C1 segment of cervical spinal cord (tissue), 14 donors: ENCODE measurements at regions not wholly inside any gene's neighbourhood (a gene's known extent, or its start where the extent isn't known, plus 50 kb on each side); places are given as distances from the start of the nearest gene placed in this dataset.
A peak's percentile ranks its signal among the peaks of the same experiment; 100 is the strongest.

ENCODE experiments used
- DNase-seq, 14 donors: peaks; one replicate each; lab custom pipeline; 2025; lab: John Stamatoyannopoulos, UW

DNA sequence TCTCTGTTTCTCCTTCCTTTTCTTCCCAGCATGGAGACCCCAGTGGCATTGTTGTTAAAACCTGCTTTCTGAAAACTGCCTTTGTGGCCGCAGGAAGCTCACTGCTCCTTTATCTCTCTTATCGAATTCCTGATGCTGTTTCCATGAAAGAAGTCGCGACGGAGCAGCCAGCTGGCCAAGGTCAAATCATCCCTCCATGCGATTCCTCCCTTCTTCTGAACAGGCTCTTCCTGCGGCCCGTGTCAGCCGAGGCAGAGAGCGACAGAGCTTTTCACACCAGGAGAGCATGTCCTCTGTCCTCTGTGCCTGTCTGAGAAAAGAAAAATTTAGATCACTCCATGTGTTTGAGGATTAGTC lies 242.1 kb upstream of the PITRM1 start:
- no peak for DNase-seq

DNA sequence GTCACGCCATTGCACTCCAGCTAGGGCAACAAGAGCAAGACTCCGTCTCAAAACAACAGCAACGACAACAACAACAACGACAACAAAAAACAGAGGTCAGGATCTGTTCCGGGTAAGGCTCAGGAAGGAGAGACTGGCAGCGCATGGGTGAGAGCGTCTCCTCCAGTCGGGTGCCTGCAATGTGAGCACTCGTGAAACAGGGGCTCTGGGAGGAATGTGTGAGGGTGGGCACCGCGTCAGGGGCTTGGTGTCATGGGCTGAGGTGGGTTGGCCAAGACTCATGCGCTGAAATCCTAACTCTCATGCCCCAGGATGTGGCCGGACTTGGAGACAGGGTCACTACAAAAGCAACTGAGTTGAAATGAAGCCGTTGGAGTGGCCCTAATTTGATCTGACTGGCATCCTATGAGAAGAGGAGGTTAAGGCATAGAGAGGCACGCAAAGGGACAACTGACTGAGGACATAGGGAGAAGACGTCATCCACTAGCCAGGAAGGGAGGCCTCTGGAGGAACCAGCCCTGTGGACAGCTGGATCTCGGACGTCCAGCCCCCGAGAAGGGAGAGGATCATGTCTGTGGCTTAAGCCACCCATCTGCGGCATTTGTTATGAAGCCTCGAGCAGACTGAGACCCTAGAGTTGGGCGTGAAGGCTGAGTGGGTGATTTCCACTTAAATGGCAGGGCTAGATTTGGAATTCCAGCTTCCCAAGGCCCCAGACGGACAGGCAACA lies 241.5 kb upstream of the PITRM1 start:
- DNase-seq = no peak

DNA sequence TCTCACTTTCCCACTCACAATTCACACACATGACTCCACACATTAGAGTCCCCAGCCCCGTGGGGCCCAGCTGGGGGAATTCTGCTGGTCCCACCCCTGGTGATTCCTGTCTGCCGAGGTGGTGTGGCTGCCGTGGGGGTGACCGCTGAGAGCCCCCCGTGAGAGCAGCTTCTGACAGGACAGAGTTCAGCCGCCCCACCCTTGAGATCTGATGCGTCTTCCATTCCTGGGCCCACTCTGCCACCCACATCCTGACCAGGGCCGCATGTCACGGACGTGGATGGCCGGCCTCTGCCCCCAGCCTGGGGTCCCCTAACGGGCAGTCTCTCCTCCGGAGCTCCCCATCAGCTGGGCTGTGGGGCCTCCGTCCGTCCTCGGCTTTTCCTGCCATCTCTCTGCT lies 240.1 kb upstream of the PITRM1 start:
- no peak for DNase-seq

DNA sequence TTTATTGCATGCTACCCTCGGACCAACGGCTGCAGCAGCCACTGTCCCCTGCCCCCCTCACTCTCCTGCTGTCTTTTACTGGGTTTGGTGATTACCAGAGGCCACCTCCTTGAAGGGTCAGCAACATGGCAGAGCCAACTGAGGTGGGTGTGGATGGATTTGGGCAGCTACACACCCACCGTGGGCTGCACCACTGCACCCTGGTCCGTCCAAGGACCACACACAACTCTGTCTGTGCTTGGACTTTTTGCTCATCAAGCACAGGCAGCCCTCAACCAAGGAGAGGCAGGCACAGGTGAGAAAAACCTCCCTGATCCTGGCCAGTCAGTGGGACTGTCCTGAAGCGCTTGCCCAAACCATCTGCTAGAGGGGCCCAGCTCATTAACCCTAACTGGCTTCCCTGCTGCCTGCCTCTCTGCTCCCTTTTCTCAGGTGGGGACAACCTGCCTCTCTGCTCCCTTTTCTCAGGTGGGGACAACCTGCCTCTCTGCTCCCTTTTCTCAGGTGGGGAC lies 239.5 kb upstream of the PITRM1 start:
- no peak for DNase-seq

DNA sequence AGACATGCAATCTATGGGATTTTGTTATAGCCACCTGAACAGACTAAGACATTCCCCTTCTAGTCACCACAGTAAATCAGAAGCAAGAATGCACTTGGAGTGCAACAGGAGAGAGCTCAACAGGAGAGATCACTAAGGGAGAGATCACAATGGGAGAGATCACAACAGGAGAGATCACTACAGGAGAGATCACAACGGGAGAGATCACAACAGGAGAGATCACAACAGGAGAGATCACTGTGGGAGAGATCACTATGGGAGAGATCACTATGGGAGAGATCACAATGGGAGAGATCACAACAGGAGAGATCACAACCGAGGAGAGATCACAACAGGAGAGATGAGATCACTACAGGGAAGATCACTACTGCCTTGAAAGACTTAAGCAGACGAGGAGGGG lies 238.5 kb upstream of the PITRM1 start:
- no peak for DNase-seq

DNA sequence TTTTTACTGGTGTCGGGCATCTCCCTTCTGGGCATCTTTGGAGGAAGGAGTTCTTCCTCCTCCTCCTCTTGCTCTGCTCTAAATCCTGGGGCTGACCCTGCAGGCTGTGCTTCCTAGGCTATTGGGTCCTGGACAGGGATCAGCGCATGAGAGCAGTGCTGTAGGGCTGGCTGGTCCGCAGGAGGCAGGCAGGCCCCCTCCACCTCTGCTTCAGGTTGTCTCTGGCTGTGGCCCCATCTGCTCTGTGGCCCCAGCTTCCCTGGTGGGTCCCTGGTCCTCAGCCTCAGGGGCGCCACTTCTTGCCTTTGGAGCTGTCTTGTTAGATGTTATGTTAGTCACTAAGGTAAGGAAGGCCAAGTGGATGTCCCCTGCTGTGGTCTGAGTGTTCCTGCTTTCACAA lies 237.3 kb upstream of the PITRM1 start:
- DNase-seq = no peak

DNA sequence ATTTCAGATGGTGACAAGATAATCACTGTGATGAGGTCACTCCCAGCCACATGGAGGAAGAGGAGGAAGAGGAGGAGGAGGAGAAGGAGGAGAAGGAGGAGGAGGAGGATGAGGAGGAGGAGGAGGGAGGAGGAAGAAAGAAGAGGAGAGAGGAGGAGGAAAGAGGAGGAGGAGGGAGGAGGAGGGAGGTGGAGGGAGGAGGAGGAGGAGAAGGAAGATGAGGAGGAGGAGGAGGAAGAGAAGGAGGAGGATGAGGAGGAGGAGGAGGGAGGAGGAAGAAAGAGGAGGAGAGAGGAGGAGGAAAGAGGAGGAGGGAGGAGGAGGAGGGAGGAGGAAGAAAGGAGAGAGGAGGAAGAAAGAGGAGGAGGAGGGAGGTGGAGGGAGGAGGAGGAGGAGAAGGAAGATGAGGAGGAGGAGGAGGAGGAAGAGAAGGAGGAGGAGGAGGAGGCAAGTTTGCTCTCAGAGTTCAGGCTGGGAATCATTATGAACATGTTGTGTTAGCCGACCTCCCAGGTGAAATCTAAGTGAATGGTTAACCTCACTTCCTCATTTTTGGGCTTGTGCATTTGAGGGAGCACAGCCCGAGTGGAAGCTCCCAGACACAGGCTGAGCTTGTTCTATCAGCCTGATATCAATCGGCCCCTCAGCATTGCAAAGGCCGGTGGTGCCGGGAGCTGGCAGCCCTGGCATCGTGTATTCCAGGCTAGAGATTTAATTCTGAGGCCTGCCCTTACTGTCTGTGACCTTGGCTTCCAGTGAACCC lies 236.2 kb upstream of the PITRM1 start:
- DNase-seq = no peak

DNA sequence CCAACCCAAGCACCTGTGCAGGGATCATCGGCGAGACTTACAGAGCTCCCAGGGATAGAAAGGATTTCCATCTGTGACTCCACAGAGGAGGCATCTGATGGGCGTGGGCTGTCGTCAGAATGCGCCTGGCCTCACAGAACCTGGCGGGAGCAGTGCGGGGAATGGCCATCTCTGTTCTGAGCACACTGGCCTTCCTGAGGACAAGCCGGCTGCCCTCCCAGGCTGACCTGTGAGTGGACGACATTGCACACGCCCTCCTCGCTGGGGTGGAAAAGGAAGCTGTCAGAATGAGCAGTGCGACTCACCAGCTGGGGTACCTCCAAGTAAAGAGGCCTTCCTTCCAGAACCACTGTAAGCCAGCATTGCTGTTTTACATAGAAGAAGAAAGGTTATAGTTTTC lies 234.6 kb upstream of the PITRM1 start:
- DNase-seq = no peak

DNA sequence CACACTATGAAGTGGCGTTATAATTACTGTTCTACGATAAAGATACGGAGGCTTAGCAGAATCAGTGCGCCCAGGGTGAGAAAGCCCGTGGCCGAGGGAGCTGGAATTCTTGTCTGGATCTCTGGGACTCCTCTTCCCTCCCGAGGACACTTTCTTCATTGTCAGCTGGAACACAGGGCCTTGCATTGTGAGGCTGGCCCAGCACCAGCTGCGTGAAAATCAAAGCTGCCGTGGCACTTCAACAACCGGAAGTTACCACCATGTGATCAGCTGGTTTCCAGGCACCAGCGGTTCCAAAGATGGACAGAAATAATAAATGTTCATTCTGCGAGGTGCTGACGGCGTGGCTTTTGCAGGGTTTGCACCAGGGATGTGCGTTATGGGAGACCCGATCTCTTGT lies 234.0 kb upstream of the PITRM1 start:
- peak in 10 of 14 donors; percentile 22 to 70 (median 44) for DNase-seq

DNA sequence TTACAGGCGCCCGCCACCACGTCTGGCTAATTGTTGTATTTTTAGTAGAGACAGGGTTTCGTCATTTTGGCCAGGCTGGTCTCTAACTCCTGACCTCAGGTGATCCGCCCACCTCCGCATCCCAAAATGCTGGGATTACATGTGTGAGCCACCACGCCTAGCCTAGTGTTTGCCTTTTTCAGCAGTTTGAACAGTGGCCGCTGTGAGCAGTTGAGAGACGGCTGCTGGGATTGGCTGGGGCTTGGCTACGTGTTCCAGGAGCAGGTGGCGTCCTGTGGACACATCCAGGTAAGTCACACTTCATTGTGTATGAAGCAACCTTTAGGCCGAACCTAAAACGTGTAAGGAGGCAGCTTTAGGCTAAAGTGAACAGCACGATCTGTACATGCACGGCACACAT lies 231.8 kb upstream of the PITRM1 start:
- DNase-seq = no peak

DNA sequence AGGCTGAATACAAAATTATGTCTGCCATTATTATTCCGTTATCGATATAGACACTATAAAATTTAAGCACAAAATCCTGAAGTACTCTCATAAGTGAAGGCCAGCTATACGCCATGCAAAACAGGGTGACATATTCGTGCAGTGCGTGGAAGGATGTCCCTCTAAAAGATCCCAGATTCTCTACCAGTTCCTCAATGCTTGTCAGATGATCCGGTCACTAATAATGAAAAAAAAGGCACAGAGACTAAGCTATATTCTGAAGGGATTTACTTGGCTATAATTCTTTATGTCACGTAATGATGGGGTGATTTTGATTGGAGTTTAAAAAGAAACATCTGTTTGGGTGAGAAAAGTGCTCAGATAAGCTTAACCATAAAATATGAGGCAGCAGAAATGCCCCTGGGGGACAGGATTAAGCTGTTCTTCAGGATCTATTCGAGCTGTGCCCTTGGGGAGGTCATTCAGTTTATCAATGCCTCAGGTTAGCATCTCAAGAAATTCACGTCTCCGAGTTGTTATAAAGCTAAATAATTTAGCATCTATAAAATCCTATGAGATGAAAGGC lies 229.7 kb upstream of the PITRM1 start:
- no peak for DNase-seq

DNA sequence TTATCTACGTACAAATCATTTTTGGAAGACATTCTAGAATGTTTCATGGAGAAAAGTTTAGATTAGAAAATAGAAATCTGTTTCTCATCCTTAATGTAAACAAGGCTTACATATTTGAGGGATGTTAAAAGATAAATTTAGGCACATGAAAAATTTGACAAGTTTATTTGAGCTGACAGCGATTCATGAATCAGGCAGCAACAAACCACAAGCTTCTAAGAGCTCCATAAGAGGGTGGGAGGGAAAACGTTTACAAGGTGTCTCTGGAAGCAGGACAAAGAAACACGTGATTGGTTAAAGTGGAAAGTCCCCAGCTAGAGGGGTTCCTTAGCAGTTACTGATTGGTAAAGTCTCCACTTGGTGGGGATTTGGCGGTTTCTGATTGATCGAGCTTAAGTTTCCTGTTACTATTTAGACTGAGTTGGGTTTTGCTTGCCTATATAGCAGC lies 228.9 kb upstream of the PITRM1 start:
- DNase-seq = no peak

DNA sequence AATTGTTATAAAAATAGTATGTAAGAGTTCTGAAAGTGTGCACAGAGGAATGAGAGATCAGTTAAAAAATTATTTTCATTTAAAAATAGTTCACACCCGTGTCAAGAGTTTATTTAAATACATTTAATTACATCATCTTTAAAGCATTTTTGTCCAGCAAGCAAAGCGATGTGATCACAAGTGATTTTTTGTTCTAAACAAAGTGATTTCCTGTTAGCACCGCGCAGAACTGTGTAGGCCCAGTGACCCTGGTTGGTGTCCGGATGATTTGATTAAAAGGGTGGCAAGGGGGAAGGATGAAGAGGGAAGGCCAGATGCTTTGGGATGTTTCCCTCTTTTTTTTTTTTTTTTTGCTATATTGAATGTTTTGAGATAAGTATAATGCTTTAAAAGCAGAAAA lies 227.8 kb upstream of the PITRM1 start:
- peak in 1 of 14 donors; percentile 9 for DNase-seq

DNA sequence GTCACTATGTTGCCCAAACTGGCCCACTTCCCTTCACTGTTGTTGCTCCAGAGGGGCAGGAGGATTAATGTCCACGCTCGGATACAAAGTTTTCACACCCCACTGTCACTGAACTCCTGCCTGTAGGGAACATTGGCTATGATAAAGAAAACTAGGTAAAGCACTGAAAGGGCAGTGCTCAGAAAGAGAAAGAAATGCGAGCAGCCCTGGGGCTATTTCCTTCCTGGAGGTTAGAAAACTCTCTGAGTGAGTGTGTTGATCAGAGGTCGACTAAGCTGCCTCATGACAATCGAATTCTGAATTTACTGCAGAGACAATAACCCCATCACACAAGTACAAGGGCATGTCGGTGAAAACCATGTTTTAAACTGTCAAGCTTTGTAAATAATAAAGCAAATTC lies 227.2 kb upstream of the PITRM1 start:
- DNase-seq = no peak

DNA sequence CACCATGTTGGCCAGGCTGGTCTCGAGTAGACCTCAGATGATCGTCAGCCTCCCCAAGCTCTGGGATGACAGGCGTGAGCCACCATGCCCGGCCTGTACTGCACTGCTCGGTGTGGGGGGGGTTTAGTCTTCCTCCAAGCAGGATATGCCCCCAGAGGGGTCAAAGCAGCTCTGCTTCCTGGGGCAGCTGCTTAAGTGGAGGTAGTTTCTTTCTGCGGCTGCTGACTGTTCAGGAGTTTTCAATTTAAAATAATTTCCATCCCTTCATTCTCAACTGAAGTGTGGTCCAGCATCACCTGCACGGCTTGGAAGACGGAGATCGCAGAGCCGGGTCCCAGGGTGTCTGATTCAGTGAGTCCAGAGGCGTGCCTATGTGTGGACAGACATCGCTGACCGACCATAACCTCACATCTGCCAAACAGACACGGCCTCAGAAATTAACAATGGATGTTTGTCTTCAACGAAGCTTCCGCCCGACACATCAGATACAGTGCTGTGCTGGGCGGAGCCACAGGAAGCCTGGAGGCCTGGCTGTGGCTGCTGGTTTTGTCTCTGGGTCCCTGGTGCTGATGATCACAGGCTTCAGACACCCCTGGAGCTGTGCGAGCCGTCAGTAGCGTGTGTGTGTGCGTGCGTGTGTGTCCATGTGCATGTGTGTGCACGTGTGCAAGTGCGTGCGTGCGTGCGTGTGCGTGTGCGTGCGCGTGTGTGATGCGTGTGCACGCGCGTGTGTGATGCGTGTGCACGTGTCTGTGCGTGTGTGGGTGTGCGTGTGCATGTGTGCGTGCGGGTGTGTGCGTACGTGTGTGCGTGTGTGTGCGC lies 226.5 kb upstream of the PITRM1 start:
- DNase-seq = peak in 10 of 14 donors; percentile 17 to 75 (median 40)

DNA sequence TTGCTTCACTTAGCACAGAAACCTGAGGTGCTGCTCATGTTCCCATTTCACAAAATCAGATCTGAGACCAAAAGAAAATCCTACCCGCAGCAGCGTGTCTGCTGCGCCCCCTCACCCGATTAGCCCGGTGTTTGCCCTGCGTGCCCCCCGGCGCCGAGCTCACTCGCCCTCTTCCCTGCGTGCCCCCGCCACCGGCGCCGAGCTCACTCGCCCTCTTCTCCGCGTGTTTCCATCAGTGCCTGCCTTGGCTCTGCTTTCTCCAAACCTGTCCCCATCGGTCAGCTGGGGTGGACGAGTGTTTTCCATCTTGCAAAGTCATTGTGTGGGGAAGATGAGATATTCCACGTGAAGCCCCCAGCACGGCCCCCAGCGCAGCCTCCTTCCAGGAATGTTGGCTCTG lies 225.3 kb upstream of the PITRM1 start:
- DNase-seq = no peak

DNA sequence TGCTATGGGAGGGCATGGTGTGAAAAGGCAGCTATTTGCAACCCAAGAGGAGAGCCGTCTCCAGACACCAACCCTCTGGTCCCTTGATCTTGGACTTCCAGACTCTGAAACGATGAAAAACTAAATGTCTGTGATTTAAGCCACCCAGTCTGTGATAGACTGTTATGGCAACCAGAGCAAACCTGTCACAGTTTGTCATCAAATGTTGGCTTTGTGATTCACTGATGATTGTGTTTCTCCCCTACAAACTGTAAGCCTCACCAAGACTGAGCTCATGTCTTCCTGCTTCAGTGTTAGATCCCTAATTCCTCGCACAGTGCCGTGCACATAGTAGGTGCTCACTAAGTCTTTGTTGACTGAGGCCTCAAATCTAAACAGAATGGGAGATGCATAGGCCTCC lies 224.6 kb upstream of the PITRM1 start:
- DNase-seq = no peak

DNA sequence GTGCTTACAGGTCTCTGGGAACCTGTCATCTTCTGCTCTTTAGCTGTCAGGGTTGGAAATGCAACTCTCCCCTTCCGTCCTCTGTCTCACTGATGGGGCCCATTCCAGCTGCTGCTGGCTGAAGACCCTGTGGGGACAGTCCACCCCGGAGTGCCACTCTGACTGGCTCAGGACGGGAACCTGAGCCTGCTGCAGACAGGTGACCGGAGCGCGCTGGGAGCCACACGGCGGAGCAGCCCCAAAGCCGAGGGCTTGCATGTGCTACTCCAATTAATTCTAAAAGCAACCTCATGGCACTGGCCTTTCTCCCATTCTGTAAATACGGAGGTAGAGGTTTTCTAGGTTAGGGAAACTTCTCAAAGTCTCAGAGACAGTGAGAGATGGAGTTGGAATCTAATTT lies 223.5 kb upstream of the PITRM1 start:
- DNase-seq = no peak

DNA sequence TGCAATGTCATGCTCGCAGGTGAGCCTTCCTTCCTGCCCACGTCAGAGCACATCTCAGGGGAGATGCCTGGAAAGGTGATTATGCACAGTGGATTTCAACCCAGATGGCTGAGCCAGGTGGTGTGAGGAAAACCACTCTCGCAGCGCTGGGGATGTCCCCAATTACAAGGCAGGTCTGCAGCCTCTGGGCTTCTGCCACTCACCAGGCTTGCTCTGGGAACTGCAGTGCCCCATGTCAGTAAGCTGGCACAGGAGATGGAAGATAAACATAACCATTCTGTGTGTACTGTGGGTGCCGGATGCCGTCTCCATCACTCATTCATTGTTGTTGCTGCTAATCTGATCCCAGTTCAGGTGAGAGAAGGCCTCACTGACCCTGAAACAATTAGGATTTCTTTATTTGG lies 222.9 kb upstream of the PITRM1 start:
- no peak for DNase-seq

DNA sequence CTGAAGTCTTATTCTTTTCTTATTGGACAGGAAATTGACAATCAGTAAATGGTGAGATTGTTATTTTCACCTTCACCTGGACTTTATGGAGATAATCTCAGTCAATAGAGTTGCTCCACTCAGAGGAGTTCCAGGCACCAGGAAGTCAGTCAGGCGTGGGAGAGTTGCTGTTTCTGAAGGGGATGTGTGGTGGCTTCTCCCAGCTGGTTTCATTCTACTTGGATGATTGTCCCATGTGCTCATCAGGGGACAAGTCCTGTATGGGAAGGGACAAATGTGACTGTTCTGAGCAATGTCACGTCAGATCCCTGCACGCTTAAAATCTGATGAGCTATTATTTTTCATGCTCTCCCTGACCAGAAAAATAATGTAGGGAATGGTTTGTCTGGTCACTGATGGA lies 222.5 kb upstream of the PITRM1 start:
- DNase-seq = no peak

DNA sequence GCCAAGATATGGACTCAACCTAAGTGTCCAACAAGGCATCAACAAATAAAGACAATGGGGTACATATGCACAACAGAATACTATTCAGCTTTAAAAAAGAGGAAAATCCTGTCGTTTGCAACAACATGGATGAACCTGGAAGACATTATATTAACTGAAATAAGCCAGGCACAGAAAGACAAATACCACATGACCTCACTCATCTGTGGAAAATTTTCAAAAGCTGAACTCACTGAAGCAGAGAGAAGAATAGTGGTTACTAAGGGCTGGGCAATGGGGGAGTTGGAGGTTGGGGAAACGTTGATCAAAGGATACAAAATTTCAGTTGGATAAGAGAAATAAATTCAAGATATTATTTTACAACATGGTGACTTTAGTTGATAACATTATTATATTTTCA lies 221.4 kb upstream of the PITRM1 start:
- DNase-seq = no peak

DNA sequence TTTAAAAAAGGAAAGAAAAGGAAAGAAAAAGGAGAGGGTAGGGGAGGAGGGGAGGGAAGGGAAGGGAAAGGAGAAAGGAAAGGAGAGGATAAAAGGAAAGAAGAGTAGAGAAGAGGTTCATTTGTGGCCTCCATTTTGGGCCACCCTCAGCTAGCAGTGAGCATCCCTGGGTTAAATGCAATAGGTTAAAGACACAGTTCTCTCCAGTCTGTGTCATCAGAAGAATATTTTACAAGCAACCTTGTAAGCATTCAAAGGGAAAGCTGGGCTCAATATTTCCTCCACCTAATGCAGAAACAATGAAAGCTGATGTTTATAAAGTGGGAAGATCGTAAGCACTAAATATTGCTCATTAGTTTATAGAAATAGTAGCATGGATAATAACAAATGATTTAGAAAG lies 219.1 kb upstream of the PITRM1 start:
- no peak for DNase-seq
